NCI-H146 treated with DMSO at 0.1 percent for 48 hours (cell line): ENCODE measurements at regions not wholly inside any gene's neighbourhood (a gene's known extent, or its start where the extent isn't known, plus 50 kb on each side); places are given as distances from the start of the nearest gene placed in this dataset.

Experiments
- DNase-seq: peaks from one replicate; lab custom pipeline; 2025; ENCODE audit not compliant: unreplicated experiment; lab: John Stamatoyannopoulos, UW

DNA sequence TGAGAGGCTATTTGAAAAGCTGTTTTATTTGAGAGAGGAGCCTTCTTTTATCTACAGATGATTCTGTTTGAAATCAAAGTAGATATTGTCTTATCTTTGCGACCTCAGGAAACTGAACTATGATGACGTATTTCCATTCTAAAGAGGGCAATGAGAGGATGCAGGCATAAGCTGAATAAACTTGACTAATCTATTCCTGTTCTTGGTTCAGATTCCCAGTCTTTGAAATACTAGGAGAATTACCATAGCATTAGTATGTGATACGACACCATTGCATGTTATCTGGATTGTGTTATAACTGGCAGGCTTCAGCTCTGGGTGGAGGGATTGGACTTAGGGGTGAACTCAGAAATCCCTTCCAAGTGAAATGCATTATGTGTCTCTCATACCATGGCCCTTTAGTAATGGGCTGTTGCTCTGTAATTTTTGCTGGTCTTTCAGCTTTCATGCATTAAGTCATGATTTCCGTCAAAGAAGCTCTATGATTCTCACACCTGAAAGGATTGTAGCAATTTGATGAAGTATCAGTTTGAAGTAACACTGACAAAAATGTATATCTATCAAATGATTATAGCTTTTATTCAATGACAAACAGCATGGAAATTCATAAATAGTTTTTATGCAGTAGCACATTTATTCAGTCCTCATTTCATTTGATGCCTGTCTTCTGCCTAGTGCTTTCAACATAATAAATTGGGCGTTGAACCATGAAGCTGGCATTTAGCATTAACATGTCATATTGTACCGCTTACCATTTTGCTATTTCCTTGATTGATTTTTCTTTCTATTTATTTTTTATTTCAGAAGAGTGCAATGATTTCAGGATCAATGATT lies 138.4 kb upstream of the SPACA1 start:
- no peak for DNase-seq

DNA sequence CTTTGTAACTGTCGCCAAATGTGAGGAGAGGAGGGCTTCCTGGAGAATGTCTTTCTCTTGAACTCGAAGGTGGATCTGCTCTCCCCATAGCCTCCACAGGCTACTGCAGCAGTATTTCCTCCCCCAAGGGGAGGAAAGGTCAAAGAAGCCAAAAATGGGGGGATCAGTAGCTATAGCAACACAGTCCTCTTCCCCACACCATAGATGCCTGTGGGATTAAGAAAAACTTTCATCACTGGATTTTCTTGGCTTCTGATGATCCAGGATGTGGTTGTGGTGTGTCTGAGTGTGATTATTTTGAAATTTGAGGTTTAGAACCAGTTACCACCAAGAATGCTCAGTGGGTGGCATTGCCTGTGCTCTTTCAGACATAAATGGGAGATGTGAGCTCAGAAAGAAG lies 140.1 kb upstream of the SPACA1 start:
- DNase-seq, result no peak

DNA sequence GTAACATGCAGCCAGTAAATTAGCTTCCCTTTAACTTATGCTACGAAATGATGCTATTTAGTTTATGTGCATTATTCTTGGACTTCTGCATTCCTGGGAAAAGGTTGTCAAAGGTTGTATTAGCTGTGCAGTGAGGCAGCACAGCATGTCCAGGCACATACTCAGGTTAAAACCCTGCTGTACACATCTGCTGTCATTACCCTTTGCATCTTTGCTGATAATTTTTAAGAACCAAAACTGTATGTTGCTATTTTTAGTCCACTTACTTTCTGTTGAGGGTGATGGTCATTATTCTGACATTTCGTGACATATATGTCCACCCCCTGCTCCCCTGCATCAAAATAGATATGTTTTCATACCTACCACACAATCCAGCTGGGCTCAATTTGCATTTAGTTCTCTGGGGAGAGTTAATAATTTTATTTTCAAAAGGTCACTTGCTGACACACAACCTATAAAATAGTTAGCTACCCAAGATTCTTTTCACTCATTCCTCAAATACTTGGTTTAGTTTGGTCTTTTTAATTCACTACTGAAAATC lies 142.5 kb upstream of the SPACA1 start:
- DNase-seq, result no peak

DNA sequence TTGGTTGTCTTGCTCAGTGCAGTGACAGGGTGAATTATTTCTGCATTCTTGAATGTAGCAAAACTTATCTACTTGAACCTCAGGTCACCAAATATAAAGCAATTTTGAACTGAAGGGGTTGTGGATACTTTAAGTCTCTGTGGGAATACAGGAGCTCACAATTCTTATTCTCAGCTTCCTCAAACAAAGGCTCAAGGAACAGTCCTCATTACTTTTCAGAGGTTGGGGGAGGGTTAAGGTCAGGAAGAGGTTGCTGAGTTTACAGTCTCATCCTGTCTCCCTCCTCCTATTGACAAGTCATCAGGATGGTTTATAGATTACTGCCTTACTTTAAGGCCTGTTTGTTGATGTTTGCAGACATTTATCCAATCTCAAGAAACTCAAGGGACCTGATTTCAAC lies 143.6 kb upstream of the SPACA1 start:
- no peak for DNase-seq

DNA sequence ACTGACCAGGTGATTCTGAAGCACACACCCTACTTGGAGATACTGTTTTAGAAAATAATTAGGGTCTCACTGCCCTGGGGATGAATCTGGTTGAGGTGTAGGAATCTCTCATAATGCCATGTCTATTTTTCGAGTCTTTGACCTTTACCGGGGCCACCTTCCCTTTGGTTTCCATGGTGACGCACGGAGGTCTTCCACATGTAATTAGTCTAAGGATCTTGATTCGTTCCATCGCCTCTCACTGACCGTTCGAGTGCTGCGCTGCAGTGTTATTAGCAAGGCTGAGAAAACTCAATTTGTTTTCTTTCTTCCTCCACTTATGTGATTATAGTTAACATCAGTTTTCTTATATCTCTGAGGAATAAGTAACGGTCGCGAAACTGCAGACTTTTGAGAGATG lies 144.3 kb upstream of the SPACA1 start:
- DNase-seq, result no peak

DNA sequence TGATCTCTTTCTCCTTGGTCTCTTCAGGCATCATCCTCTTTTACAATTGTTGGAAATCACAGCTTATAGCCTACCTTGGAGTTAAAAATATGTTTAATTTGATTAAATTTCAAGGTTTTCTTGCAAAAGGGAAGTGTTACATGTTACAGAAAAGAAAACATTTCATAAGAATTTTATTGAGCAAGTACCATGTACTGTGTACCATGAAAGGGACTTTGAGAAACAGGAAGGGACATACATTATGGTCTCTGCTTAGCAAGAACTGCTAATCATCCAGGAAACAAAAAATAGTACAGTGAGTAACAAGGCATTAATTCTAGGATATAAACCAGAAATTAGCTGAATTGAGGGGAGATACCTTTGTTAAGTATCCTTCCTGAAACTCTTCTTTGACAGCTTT lies 145.3 kb upstream of the SPACA1 start:
- no peak for DNase-seq

- no peak for DNase-seq
These were observed 146.0 kb upstream of the SPACA1 start for GRCh38 chr6:87901613-87902012.

DNA sequence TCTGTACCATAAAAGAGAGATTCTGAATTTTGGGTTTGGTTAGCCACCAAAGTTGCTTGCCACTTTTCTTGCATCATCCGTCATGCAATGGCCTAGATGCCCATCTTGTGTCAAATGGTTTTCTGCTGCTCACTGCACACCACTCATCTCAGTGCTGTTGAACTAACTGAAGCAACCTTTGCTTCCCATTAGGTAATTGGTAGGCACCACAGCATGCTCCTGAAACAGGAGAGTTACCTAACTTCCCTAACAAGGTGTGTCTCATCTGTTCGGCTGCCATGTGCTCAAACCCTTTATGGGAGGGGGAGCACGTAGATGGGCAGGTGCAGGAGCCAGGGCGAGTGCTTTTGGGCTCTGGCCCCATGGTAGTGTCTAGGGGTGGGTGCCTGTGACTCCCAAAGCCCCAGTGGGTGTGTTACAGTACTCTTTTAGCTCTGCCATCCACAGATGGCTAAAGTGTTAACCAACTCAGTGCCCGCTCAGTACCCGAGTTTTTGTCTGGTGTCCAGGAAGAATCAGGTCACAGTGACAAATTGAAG lies 147.4 kb upstream of the SPACA1 start:
- no peak for DNase-seq

GRCh38 chr6:87899499-87900147 lies 148.0 kb upstream of the SPACA1 start:
- DNase-seq, result no peak

GRCh38 chr6:87897663-87898062 lies 150.0 kb upstream of the SPACA1 start:
- no peak for DNase-seq

DNA sequence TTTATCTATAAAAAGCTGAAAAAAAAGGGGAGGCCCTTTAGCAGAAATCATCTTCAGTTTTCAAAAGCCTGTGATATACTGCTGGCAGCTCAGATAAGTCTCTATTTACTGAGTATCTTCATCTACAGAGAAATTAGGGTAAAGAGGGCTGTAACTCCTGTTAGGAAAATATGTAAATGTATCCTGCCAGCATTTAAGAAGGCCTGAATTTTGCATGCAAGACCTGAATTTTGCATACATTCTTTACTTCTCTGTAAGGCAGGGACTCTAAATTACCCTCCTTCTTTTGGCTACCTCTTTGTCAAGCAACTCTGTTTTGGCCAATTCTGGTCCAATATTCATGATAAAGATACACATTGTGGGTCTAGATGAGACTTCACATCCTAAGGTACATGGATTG lies 150.6 kb upstream of the SPACA1 start:
- no peak for DNase-seq

DNA sequence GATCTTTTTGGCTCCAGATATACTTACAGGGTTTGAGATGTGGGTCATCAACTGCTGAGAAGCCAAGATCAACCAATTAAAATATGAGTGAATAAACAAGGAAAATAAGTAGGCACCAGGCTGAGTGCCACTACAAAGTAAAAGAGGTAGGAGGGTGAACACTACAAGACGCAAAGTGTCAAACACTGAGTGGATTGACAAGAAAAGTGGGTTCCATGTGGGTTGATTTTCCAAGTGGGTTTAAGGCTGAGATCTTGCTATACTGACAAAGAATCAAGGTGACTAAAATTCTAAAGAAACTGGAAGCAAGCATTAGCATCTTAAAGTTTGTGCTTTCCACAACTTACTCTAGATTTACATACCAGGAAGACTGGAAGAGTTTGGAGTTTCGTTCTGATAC lies 160.4 kb upstream of the SPACA1 start:
- no peak for DNase-seq

DNA sequence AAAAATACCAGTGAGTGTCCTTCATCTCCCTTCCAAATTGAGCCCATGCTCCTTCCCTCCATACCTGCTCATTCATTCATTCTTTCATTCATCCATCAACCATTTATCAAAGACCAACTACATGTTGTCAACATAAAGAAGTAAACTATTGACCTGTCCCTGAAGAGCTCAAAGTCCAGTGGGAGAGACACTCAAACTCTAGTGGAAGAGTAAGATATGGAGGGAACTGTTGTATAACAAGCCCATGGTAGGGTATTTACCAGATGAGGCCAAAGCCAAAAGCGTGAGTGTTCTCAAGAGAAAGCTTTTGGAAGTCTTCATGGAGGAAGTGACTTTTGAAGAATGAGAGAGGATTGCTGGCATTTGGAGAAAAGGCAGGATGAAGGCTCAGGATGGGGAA lies 163.4 kb upstream of the SPACA1 start:
- DNase-seq, result no peak

GRCh38 chr6:87881342-87881895 lies 166.2 kb upstream of the SPACA1 start:
- no peak for DNase-seq

DNA sequence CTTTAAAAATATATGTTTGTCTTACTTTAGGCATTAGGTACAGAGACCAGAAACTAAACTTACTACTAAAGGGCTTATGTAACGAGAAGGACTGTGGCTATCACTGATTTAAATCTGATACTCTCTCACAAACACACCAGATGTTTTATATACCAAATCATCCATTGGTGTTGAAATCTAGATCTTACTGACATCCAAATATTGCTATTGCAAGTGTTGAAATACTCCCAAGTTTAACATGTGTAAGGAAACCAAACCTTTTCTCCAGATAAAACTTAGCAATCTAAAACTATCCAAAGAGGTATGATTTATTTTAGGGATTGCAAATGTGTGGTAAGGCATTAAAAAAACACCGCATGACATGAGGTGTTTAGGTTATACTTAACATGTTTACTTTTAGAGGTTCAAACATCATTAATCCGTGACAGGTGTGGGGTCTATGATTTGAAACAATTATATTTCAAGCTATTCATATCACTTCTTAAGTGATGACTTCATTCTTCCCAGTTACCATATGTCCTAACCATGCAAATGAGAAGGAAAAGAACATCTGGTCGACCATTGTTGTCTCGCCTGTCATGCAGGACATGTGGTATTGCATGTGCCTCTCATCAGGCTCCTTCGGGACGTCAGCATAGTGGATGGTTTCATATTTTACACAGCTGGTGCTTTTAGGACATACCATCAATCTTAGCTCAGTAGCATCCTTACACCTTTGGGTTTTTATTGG lies 168.3 kb upstream of the SPACA1 start:
- no peak for DNase-seq

GRCh38 chr6:87875781-87876180 lies 171.9 kb upstream of the SPACA1 start:
- DNase-seq, result no peak

DNA sequence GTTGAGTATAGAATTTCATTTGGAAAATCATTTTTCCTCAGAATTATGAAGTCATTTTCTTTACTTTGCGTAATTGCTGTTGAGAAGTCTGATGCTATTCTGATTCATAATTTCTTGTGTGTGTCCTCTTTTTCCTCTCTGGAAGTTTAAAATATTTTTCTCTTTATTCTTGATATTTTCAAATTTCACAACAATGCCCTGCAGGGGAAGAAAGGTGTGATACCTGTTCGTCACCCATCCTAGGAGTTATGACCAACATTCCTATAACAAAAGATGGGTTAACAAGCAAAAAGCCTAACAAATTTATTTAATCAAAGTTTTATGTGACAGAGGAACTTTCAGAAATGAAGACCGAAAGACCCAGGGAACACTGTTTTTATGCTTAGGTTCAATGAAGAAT lies 171.5 kb upstream of the AKIRIN2 start:
- no peak for DNase-seq

DNA sequence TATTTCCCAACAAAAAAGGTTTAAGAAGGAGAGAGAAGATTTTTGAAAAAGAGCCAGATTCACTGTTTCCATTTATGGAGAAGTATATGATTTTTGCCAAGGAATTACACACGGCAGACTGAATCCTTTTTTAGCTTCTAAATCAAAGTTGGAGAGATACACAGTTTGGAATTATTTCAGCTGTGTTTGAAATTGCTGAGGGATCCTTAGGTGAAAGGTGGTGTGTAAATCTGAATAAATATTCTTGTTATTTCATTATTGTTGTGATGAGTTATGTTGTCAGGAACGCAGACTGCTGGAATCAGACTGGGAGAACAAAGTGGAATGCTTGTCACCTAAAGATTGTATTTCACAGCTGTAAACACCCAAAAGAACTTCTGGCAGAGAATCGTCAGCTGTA lies 168.5 kb upstream of the AKIRIN2 start:
- no peak for DNase-seq

GRCh38 chr6:87869064-87869905 lies 167.3 kb upstream of the AKIRIN2 start:
- no peak for DNase-seq

GRCh38 chr6:87860902-87861301 lies 158.9 kb upstream of the AKIRIN2 start:
- no peak for DNase-seq
